Thyroid gland (tissue), 4 donors: ENCODE measurements at regions not wholly inside any gene's neighbourhood (a gene's known extent, or its start where the extent isn't known, plus 50 kb on each side); places are given as distances from the start of the nearest gene placed in this dataset.

Experiments used
- POLR2A ChIP-seq, 2 donors: fragments of 450-650 bp; IDR thresholded peaks; one replicate each; pipeline ENCODE4 v1.6.1; 2017; ENCODE audit warnings: antibody characterized with exemption in 2 of 2, mild to moderate bottlenecking in 2 of 2, moderate library complexity in 1 of 2
- TF ChIP-seq, protein P1 (sequence below), 6 experiments: fragments of 200-600 bp in 3 of 6; fragments of 450-650 bp in 3 of 6; sonication (generic) in 3 of 6; IDR thresholded peaks; one replicate each; pipeline ENCODE4 v1.5.1; 2016 to 2019; ENCODE audit warnings: antibody characterized with exemption in 6 of 6, mild to moderate bottlenecking in 2 of 6, inconsistent platforms in 1 of 6, moderate library complexity in 1 of 6

DNA sequence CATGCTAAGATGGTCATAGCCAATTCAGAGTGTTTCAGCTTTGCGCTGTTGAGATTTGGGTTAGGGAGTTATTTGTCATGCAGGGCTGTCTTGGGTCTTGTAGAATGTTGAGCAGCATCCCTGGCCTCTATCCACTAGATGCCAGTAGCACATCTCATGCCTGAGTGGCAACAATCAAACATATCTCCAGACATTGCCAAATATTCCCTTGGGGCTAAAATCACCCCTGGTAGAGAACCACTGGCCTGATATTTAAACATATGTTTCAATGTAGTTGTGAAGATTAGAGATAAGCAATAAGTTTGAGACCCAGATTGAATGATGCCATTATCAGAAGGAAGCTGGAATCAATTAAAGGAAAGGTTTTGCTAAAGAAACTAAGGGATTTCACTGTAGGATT is 463.3 kb downstream of the DOK5 start:
- TF ChIP-seq, protein P1, sequence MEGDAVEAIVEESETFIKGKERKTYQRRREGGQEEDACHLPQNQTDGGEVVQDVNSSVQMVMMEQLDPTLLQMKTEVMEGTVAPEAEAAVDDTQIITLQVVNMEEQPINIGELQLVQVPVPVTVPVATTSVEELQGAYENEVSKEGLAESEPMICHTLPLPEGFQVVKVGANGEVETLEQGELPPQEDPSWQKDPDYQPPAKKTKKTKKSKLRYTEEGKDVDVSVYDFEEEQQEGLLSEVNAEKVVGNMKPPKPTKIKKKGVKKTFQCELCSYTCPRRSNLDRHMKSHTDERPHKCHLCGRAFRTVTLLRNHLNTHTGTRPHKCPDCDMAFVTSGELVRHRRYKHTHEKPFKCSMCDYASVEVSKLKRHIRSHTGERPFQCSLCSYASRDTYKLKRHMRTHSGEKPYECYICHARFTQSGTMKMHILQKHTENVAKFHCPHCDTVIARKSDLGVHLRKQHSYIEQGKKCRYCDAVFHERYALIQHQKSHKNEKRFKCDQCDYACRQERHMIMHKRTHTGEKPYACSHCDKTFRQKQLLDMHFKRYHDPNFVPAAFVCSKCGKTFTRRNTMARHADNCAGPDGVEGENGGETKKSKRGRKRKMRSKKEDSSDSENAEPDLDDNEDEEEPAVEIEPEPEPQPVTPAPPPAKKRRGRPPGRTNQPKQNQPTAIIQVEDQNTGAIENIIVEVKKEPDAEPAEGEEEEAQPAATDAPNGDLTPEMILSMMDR (IDR thresholded peaks at IDR 0.05), result no peak
- TF ChIP-seq POLR2A (IDR thresholded peaks at IDR 0.05), result no peak
